ENCODE measurements at regions not wholly inside any gene's neighbourhood (a gene's known extent, or its start where the extent isn't known, plus 50 kb on each side); places are given as distances from the start of the nearest gene placed in this dataset.

- TF ChIP-seq, protein P1, sequence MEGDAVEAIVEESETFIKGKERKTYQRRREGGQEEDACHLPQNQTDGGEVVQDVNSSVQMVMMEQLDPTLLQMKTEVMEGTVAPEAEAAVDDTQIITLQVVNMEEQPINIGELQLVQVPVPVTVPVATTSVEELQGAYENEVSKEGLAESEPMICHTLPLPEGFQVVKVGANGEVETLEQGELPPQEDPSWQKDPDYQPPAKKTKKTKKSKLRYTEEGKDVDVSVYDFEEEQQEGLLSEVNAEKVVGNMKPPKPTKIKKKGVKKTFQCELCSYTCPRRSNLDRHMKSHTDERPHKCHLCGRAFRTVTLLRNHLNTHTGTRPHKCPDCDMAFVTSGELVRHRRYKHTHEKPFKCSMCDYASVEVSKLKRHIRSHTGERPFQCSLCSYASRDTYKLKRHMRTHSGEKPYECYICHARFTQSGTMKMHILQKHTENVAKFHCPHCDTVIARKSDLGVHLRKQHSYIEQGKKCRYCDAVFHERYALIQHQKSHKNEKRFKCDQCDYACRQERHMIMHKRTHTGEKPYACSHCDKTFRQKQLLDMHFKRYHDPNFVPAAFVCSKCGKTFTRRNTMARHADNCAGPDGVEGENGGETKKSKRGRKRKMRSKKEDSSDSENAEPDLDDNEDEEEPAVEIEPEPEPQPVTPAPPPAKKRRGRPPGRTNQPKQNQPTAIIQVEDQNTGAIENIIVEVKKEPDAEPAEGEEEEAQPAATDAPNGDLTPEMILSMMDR (IDR thresholded peaks at IDR 0.05) = no peak
- TF ChIP-seq POLR2A (IDR thresholded peaks at IDR 0.05) (no peak), POLR2AphosphoS5 (IDR thresholded peaks at IDR 0.05) (no peak), EP300 (IDR thresholded peaks at IDR 0.05) (no peak)
Observed at GRCh38 chr15:69664572-69665571, 212.3 kb downstream of the RPLP1 start.

All from sigmoid colon (tissue), 4 donors.